GM18498 (cell line): ENCODE measurements at regions not wholly inside any gene's neighbourhood (a gene's known extent, or its start where the extent isn't known, plus 50 kb on each side); places are given as distances from the start of the nearest gene placed in this dataset.
"Not testable (repeated sequence)": the region's sequence is repeated elsewhere in the genome, so short reads cannot be mapped to it uniquely, and the experiment has no call there.

Experiments used
- ATAC-seq: cut with Tn5 transposase; IDR thresholded peaks from one replicate; pipeline ENCODE4 v1.9.1; 2021; ENCODE audit warnings: mild to moderate bottlenecking, moderate library complexity; ENCODE audit not compliant: unreplicated experiment

DNA sequence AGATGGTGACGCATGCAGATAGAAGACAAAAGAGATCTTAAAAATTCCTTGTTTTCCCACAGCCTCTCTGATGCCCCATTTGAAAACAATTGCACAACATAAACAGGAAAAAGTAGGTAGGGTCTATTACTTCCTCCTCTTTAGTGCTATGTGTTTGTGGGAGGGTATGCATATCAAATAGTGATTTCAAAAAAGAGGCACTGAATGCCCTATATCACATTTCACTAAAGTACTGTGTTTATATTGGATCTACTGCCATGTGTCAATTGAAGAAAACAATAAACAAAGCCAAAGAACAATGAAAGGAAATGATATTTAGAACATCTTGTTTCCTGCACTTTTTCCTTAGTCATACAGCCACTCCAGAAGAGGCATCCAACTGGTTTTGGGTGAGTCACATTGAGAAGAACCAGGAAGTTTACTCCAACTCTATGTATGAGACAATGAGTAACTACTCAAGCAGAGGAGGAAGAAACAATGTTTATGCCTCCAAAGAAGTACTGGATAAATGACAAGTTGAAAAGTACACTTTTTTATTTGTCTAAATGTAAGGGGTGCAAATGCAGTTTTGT, 583.6 kb downstream of the FBXO15 start:
- no peak for ATAC-seq

- no peak for ATAC-seq
Measured at GRCh38 chr18:73563345-73563744, 584.3 kb downstream of the FBXO15 start.

- no peak for ATAC-seq
Measured at GRCh38 chr18:73556904-73557303, 590.7 kb downstream of the FBXO15 start.

- no peak for ATAC-seq
Measured at GRCh38 chr18:73552171-73552570, 595.5 kb downstream of the FBXO15 start.

- ATAC-seq, result no peak
Measured at GRCh38 chr18:73551211-73551610, 596.4 kb downstream of the FBXO15 start.

GRCh38 chr18:73549236-73549635, 598.4 kb downstream of the FBXO15 start:
- no peak for ATAC-seq

- ATAC-seq, result no peak
Measured at GRCh38 chr18:73545472-73545871, 602.2 kb downstream of the FBXO15 start.

- ATAC-seq, result no peak
Measured at GRCh38 chr18:73544617-73545016, 603.0 kb downstream of the FBXO15 start.

DNA sequence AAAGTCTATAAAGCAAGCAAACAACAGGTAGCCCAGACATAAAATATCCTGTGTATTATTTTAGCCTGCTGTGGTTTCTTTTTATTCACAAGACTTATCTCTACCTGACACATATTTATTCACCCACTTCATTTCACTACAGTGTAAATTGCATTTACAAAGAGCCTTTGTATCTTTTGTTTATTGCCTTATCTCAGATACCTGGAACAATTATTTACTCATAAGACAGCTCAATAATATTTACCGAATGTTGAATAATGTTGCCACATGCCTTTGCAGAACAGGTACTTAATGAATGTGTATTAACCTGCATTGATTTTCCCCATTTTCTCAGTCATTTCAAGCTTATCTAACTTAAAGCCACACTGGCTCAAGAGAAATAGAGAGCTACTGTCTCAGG, 603.6 kb downstream of the FBXO15 start:
- no peak for ATAC-seq

GRCh38 chr18:73535990-73536389, 611.6 kb downstream of the FBXO15 start:
- ATAC-seq, result no peak

DNA sequence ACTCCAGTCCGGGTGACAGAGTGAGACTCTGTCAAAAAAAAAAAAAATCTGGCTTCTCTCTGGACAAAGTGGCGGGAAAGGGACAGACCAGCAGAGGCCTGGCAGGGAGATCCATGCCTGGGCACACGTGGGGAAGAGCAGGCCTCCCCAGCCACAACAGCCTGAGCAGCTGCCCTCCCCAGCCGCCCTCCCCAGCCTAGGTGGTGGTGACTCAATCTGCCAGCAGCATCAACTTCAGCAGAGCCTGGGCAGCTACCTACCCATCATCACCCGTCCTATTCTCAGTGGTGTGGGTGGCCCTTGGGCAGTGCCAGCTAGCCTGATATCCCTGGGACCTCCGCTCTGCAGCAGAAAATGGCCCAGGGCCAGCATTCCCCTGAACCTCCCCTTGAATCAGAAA, 612.4 kb downstream of the FBXO15 start:
- no peak for ATAC-seq

DNA sequence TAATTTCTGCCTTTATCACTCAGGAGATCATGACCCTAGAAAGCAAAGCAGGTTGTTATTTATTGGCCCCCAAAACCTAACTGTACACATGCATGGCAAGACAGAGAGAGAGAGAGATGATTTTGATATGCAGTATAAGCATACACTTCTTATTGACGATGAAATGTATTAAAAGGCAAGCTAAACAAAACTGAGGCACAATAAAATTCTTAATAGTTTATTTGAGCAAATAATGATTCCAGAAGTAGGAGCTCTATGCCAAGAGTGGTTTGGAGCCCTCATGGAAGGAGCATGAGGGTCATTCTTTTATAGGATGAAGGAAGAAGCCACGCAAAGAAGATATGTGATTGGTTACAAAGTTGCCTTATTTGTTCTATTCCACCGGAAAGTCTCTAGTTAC, 616.0 kb downstream of the FBXO15 start:
- ATAC-seq, result no peak

- no peak for ATAC-seq
Measured at GRCh38 chr18:73528066-73528465, 619.6 kb downstream of the FBXO15 start.

GRCh38 chr18:73520229-73520628, 627.4 kb downstream of the FBXO15 start:
- ATAC-seq, result no peak

DNA sequence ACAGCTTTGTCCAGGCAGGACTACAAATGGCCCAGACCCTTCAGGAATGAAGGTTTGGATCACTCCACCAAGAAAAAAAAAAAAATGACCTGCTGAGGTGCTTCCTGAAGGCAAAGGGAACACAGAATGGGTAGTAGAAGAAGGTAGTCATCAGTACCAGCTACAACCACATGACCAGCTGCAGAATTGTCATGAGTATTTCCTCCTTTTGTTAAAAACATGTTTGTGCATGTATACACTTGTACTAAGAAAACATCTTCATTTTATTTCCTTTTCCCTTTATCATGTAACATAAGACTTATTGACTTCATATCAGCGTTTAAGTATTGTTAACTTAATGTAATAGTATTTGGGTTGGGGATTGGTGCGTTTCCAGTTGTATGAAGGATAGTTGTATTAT, 631.6 kb downstream of the FBXO15 start:
- not testable (repeated sequence) for ATAC-seq

- ATAC-seq, result no peak
Measured at GRCh38 chr18:73514449-73514848, 633.2 kb downstream of the FBXO15 start.

- no peak for ATAC-seq
Measured at GRCh38 chr18:73511771-73512503, 635.7 kb downstream of the FBXO15 start.

GRCh38 chr18:73509460-73509859, 638.2 kb downstream of the FBXO15 start:
- no peak for ATAC-seq

DNA sequence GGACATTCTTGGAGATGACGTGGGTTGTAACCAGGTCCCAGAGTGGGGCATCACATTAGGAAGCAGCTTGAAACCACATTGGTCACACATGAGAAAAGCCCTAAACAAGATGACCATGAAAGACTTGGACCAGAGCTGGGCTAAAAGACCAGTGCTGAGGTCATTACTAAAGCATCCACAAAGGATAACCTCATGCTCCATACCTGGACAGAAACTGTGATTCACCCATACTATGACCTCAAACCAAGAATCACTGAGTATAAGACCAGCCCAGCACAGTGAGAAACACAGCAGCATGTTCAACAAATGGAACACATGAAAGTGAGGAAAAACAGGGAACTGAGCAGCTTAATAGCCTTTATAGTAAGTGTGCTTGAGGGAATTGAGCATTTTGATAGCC, 635.5 kb upstream of the NETO1 start:
- ATAC-seq, result no peak

DNA sequence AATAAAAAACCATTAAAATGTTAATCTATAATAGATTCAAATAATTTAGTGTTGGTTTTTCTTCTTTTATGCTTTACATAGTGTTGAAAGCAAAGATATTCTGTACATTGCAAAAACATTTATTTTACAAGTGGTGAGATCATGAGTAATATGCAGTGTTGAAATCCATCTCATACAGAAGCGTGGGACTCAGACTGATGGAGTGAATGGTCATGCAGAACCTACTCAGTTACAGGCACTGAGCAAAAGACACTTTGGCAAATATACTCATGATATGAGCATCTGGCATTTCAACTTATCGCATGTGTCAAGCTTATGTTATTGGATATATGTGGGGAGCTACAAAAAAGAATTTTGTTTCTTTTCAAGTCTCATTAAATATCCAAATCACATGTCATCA, 620.2 kb upstream of the NETO1 start:
- ATAC-seq, result no peak

DNA sequence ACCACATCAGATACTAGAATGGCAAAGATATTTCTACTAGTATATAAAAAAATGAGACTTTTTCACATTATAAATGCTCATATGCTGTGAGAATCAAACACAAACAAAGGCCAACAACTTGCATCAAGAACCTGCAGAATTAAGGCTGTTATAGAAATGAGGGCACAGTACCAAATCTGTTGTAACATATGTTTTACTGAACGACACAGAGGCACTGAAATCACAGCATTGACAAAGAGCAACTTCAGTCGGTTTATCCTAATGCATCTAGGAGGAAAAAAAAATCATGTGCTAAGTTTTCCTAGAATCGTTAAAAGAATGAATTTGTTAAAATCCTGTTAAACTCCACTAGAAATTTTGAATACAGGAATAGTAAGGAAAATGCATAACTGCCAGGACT, 617.4 kb upstream of the NETO1 start:
- no peak for ATAC-seq

- no peak for ATAC-seq
Measured at GRCh38 chr18:73482901-73483300, 615.1 kb upstream of the NETO1 start.

DNA sequence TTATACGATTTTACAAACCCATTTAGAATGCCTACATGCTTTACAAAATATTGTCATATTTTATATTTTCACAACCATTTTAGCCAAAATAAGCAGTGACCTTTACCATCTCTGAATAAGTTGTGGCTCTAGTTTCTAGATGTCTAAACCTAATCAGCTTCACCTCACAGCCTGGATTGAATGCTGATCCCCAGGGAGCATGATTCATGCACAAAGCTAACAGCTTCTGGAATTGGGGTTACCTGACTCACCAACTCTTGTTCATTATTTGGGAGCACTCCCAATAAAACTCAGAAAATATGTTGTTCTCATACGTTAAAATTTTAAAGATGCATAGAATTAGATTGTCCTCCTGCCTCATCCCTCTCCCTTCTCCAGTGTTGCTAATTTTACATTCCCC, 611.7 kb upstream of the NETO1 start:
- no peak for ATAC-seq
